ENCODE measurements at regions not wholly inside any gene's neighbourhood (a gene's known extent, or its start where the extent isn't known, plus 50 kb on each side); places are given as distances from the start of the nearest gene placed in this dataset.

- no peak for DNase-seq (ENCODE audit: low read depth, low spot score)
- H3K4me3 ChIP-seq (ENCODE audit: low read length) = no peak overlapping the region
Measured at GRCh38 chr6:12566618-12567123, 149.9 kb upstream of the PHACTR1 start.

GRCh38 chr6:12567682-12568081 is 148.9 kb upstream of the PHACTR1 start:
- H3K4me3 ChIP-seq (ENCODE audit: low read length) = no peak overlapping the region
- DNase-seq (ENCODE audit: low read depth, low spot score) = no peak

GRCh38 chr6:12569646-12570045 is 146.9 kb upstream of the PHACTR1 start:
- H3K4me3 ChIP-seq (ENCODE audit: low read length) = no peak overlapping the region
- DNase-seq (ENCODE audit: low read depth, low spot score) = no peak

GRCh38 chr6:12570461-12571030 is 146.0 kb upstream of the PHACTR1 start:
- no peak for DNase-seq (ENCODE audit: low read depth, low spot score)
- H3K4me3 ChIP-seq (ENCODE audit: low read length) = no peak overlapping the region

- no peak overlapping the region for H3K4me3 ChIP-seq (ENCODE audit: low read length)
- no peak for DNase-seq (ENCODE audit: low read depth, low spot score)
Measured at GRCh38 chr6:12572896-12573827, 143.4 kb upstream of the PHACTR1 start.

- no peak for DNase-seq (ENCODE audit: low read depth, low spot score)
- H3K4me3 ChIP-seq (ENCODE audit: low read length) = no peak overlapping the region
Measured at GRCh38 chr6:12575961-12576360, 140.6 kb upstream of the PHACTR1 start.

GRCh38 chr6:12576389-12576788 is 140.2 kb upstream of the PHACTR1 start:
- DNase-seq (ENCODE audit: low read depth, low spot score) = no peak
- no peak overlapping the region for H3K4me3 ChIP-seq (ENCODE audit: low read length)

- DNase-seq (ENCODE audit: low read depth, low spot score) = no peak
- no peak overlapping the region for H3K4me3 ChIP-seq (ENCODE audit: low read length)
Measured at GRCh38 chr6:12577124-12577850, 139.3 kb upstream of the PHACTR1 start.

- no peak for DNase-seq (ENCODE audit: low read depth, low spot score)
- no peak overlapping the region for H3K4me3 ChIP-seq (ENCODE audit: low read length)
Measured at GRCh38 chr6:12578097-12578496, 138.5 kb upstream of the PHACTR1 start.

GRCh38 chr6:12578751-12579150 is 137.8 kb upstream of the PHACTR1 start:
- no peak for DNase-seq (ENCODE audit: low read depth, low spot score)

GRCh38 chr6:12580290-12580689 is 136.3 kb upstream of the PHACTR1 start:
- DNase-seq (ENCODE audit: low read depth, low spot score) = no peak
- H3K4me3 ChIP-seq (ENCODE audit: low read length) = no peak overlapping the region

More at GRCh38 chr6:12578751-12579150, 137.8 kb upstream of the PHACTR1 start:
- H3K4me3 ChIP-seq (ENCODE audit: low read length) = no peak overlapping the region

GRCh38 chr6:12582421-12583110 is 134.0 kb upstream of the PHACTR1 start:
- no peak for DNase-seq (ENCODE audit: low read depth, low spot score)
- no peak overlapping the region for H3K4me3 ChIP-seq (ENCODE audit: low read length)

GRCh38 chr6:12584631-12585405 is 131.7 kb upstream of the PHACTR1 start:
- no peak for DNase-seq (ENCODE audit: low read depth, low spot score)

GRCh38 chr6:12585497-12585958 is 131.0 kb upstream of the PHACTR1 start:
- DNase-seq (ENCODE audit: low read depth, low spot score) = no peak
- H3K4me3 ChIP-seq (ENCODE audit: low read length) = no peak overlapping the region

More at GRCh38 chr6:12584631-12585405, 131.7 kb upstream of the PHACTR1 start:
- no peak overlapping the region for H3K4me3 ChIP-seq (ENCODE audit: low read length)

GRCh38 chr6:12586721-12587480 is 129.7 kb upstream of the PHACTR1 start:
- no peak overlapping the region for H3K4me3 ChIP-seq (ENCODE audit: low read length)
- no peak for DNase-seq (ENCODE audit: low read depth, low spot score)

- DNase-seq (ENCODE audit: low read depth, low spot score) = no peak
- H3K4me3 ChIP-seq (ENCODE audit: low read length) = no peak overlapping the region
Measured at GRCh38 chr6:12590901-12591300, 125.7 kb upstream of the PHACTR1 start.

GRCh38 chr6:12592634-12593033 is 123.9 kb upstream of the PHACTR1 start:
- no peak for DNase-seq (ENCODE audit: low read depth, low spot score)
- no peak overlapping the region for H3K4me3 ChIP-seq (ENCODE audit: low read length)
